ENCODE measurements at regions not wholly inside any gene's neighbourhood (a gene's known extent, or its start where the extent isn't known, plus 50 kb on each side); places are given as distances from the start of the nearest gene placed in this dataset.

DNA sequence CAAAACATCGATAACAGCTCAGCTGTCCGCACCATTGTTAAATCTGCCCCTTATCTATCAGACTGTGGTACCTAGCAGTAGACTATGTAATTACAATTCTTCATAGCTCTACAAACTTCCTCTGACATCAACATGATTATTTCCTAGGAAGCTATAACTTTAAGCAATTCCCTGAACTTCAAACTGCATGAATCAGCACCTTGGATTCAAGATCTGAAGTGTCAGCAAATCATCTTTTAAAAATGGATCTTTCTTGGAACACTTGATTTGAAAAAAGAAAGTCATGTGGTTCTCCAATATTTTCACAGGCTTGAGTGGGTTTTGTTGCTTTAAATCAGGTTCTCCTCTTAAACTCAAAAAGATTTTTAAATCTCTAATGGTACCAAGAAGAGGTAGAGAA is 680.7 kb upstream of the LMCD1 start:
- TF ChIP-seq EP300 (conservative IDR thresholded peaks at IDR 0.05; ENCODE audit: poor library complexity, severe bottlenecking) (no peak), REST (IDR thresholded peaks at IDR 0.05; ENCODE audit: borderline replicate concordance) (no peak), TAF1 (IDR thresholded peaks at IDR 0.05; ENCODE audit: low read depth) (no peak), EZH2 (IDR thresholded peaks at IDR 0.05; ENCODE audit: borderline replicate concordance, insufficient read depth, low read length, poor library complexity, severe bottlenecking) (no peak)
- H3K79me2 ChIP-seq (replicated peaks; ENCODE audit: insufficient read depth, low read length) = no peaks in the 10 kb centered on the region
- no peaks in the 10 kb centered on the region for H3K36me3 ChIP-seq (ENCODE audit: insufficient read depth, low read length)

GRCh38 chr3:7821858-7822257 is 679.8 kb upstream of the LMCD1 start:
- Histone ChIP-seq H3K9me3 (ENCODE audit: low read length) (peaks cover 5% of the 10 kb centered on the region), H3K4me2 (ENCODE audit: low read length) (no peak overlapping the region), H4K20me1 (ENCODE audit: insufficient read depth) (no peaks in the 10 kb centered on the region), H3K9ac (ENCODE audit: low read length) (no peak overlapping the region), H2AFZ (ENCODE audit: low read depth, low read length) (no peak overlapping the region), H3F3A (ENCODE audit: insufficient read depth, low read length, poor library complexity, severe bottlenecking) (no peaks in the 10 kb centered on the region), H3K36me3 (ENCODE audit: insufficient read depth, low read length) (no peaks in the 10 kb centered on the region), H3K27me3 (ENCODE audit: insufficient read depth, low read depth, low read length) (no peaks in the 10 kb centered on the region), H3K9me2 (ENCODE audit: insufficient read depth, low read length) (no peaks in the 10 kb centered on the region), H3K4me3 (ENCODE audit: low read length) (no peak overlapping the region), H3K27ac (ENCODE audit: low read length) (no peak overlapping the region), H3K79me2 (replicated peaks; ENCODE audit: insufficient read depth, low read length) (no peaks in the 10 kb centered on the region)
- no peak for TF ChIP-seq EZH2 (IDR thresholded peaks at IDR 0.05; ENCODE audit: borderline replicate concordance, insufficient read depth, low read length, poor library complexity, severe bottlenecking)
- TF ChIP-seq MXI1 (conservative IDR thresholded peaks at IDR 0.05; ENCODE audit: poor library complexity, severe bottlenecking) = no peak
- TF ChIP-seq SMC3 (conservative IDR thresholded peaks at IDR 0.05; ENCODE audit: poor library complexity) = no peak
- no peak for TF ChIP-seq TAF1 (IDR thresholded peaks at IDR 0.05; ENCODE audit: low read depth)
- TF ChIP-seq POLR2AphosphoS5 (IDR thresholded peaks at IDR 0.05) = no peak
- no peak for TF ChIP-seq REST (IDR thresholded peaks at IDR 0.05; ENCODE audit: borderline replicate concordance)
- TF ChIP-seq RAD21 (conservative IDR thresholded peaks at IDR 0.05) = no peak
- TF ChIP-seq EP300 (conservative IDR thresholded peaks at IDR 0.05; ENCODE audit: poor library complexity, severe bottlenecking) = no peak
- TF ChIP-seq, protein P1, sequence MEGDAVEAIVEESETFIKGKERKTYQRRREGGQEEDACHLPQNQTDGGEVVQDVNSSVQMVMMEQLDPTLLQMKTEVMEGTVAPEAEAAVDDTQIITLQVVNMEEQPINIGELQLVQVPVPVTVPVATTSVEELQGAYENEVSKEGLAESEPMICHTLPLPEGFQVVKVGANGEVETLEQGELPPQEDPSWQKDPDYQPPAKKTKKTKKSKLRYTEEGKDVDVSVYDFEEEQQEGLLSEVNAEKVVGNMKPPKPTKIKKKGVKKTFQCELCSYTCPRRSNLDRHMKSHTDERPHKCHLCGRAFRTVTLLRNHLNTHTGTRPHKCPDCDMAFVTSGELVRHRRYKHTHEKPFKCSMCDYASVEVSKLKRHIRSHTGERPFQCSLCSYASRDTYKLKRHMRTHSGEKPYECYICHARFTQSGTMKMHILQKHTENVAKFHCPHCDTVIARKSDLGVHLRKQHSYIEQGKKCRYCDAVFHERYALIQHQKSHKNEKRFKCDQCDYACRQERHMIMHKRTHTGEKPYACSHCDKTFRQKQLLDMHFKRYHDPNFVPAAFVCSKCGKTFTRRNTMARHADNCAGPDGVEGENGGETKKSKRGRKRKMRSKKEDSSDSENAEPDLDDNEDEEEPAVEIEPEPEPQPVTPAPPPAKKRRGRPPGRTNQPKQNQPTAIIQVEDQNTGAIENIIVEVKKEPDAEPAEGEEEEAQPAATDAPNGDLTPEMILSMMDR (IDR thresholded peaks at IDR 0.05; ENCODE audit: poor library complexity, severe bottlenecking) = no peak

More for the DNA sequence above, 680.7 kb upstream of the LMCD1 start:
- Histone ChIP-seq H3K9me3 (ENCODE audit: low read length) (peaks cover 5% of the 10 kb centered on the region), H3K9me2 (ENCODE audit: insufficient read depth, low read length) (no peaks in the 10 kb centered on the region), H3F3A (ENCODE audit: insufficient read depth, low read length, poor library complexity, severe bottlenecking) (no peaks in the 10 kb centered on the region), H3K9ac (ENCODE audit: low read length) (no peak overlapping the region), H4K20me1 (ENCODE audit: insufficient read depth) (no peaks in the 10 kb centered on the region), H3K27ac (ENCODE audit: low read length) (no peak overlapping the region), H3K4me3 (ENCODE audit: low read length) (no peak overlapping the region), H3K4me2 (ENCODE audit: low read length) (no peak overlapping the region), H3K27me3 (ENCODE audit: insufficient read depth, low read depth, low read length) (no peaks in the 10 kb centered on the region), H2AFZ (ENCODE audit: low read depth, low read length) (no peak overlapping the region)
